PC-9 (cell line): ENCODE measurements at regions not wholly inside any gene's neighbourhood (a gene's known extent, or its start where the extent isn't known, plus 50 kb on each side); places are given as distances from the start of the nearest gene placed in this dataset.

ENCODE experiments used
- BruUV-seq: library from RNA; stranded (reverse); fragments of 400-500 nt; replicated peaks from 2 replicates; lab custom pipeline; 2021; lab: Mats Ljungman, UMichigan
- CTCF ChIA-PET: fragments of 300-600 bp; sonication (Branson Sonifier 250); formaldehyde crosslinking; loops from one replicate; lab custom pipeline; 2022; ENCODE audit warnings: antibody characterized with exemption; lab: Charles Lee
- POLR2A ChIA-PET: fragments of 300-600 bp; sonication (Branson Sonifier 250); formaldehyde crosslinking; loops from one replicate; lab custom pipeline; 2022; ENCODE audit warnings: antibody characterized with exemption; ENCODE audit not compliant: unreplicated experiment; lab: Charles Lee
- DNase-seq, 2 experiments: peaks; one replicate each; pipeline versions ENCODE4 v3.0.0 to v3.0.0-alpha.2; 2015 to 2022; ENCODE audit warnings: mixed read lengths in 1 of 2
- H2AFZ ChIP-seq: fragments of 200-600 bp; sonication (generic); 2 replicates; pipeline ENCODE4 v1.8.1; 2017; ENCODE audit warnings: antibody characterized with exemption
- H3F3A ChIP-seq: fragments of 200-600 bp; sonication (generic); 2 replicates; pipeline ENCODE4 v1.8.1; 2017; ENCODE audit warnings: antibody characterized with exemption, mild to moderate bottlenecking, low read depth; ENCODE audit not compliant: insufficient read depth
- H3K27ac ChIP-seq: fragments of 200-600 bp; sonication (generic); 2 replicates; pipeline ENCODE4 v1.6.1; 2016; ENCODE audit warnings: mixed run types
- H3K27me3 ChIP-seq: fragments of 200-600 bp; sonication (generic); 2 replicates; pipeline ENCODE4 v1.6.1; 2016; ENCODE audit warnings: low read depth, mixed run types; ENCODE audit not compliant: insufficient read depth
- H3K36me3 ChIP-seq: fragments of 200-600 bp; sonication (generic); 2 replicates; pipeline ENCODE4 v1.6.1; 2016; ENCODE audit warnings: low read depth, mixed run types
- H3K4me1 ChIP-seq: fragments of 200-600 bp; sonication (generic); replicated peaks from 2 replicates; pipeline ENCODE4 v1.6.1; 2016; ENCODE audit warnings: mixed run types; ENCODE audit not compliant: insufficient read depth
- H3K4me2 ChIP-seq: fragments of 200-600 bp; sonication (generic); 2 replicates; pipeline ENCODE4 v1.6.1; 2017; ENCODE audit warnings: mixed run types
- H3K4me3 ChIP-seq: fragments of 200-600 bp; sonication (generic); 2 replicates; pipeline ENCODE4 v1.6.1; 2016; ENCODE audit warnings: mixed run types
- H3K79me2 ChIP-seq: fragments of 200-600 bp; sonication (generic); 2 replicates; pipeline ENCODE4 v1.6.1; 2017; ENCODE audit warnings: low read depth, mixed run types
- H3K9me2 ChIP-seq: fragments of 200-600 bp; sonication (generic); 2 replicates; pipeline ENCODE4 v1.8.1; 2017; ENCODE audit warnings: mild to moderate bottlenecking; ENCODE audit not compliant: insufficient read depth
- H3K9me3 ChIP-seq: fragments of 200-600 bp; sonication (generic); 2 replicates; pipeline ENCODE4 v1.8.1; 2016; ENCODE audit warnings: low read depth; ENCODE audit not compliant: insufficient read depth
- H4K20me1 ChIP-seq: fragments of 200-600 bp; sonication (generic); 2 replicates; pipeline ENCODE4 v1.8.1; 2017; ENCODE audit not compliant: insufficient read depth
- CTCF ChIP-seq: fragments of 200-600 bp; sonication (generic); conservative IDR thresholded peaks from 2 replicates; pipeline ENCODE4 v1.6.1; 2017; ENCODE audit warnings: mixed run types, antibody characterized with exemption, mild to moderate bottlenecking, moderate library complexity
- EZH2 ChIP-seq: fragments of 200-600 bp; sonication (generic); IDR thresholded peaks from 2 replicates; pipeline ENCODE4 v1.8.0; 2017; ENCODE audit warnings: antibody characterized with exemption, low read depth
- intact Hi-C: fragments of 100-400 bp; cut with micrococcal nuclease; formaldehyde crosslinking; loops from one replicate; pipeline ENCODE4 v1.10.0; 2022; ENCODE audit not compliant: unreplicated experiment

- no peak overlapping the region for H3K4me3 ChIP-seq
- H3K9me2 ChIP-seq = no peaks in the 10 kb centered on the region
- H3K27ac ChIP-seq = no peak overlapping the region
- peaks cover 6% of the 10 kb centered on the region for H3K4me1 ChIP-seq
- no peaks in the 10 kb centered on the region for H3K79me2 ChIP-seq
- H3K4me2 ChIP-seq = no peak overlapping the region
- no peak for TF ChIP-seq CTCF
- TF ChIP-seq EZH2 = no peak
- BruUV-seq = no TSS peak
- H3F3A ChIP-seq = no peaks in the 10 kb centered on the region
- intact Hi-C loops = no loop called here
- CTCF ChIA-PET = no interaction called here
- no peak overlapping the region for H2AFZ ChIP-seq
- POLR2A ChIA-PET = no interaction called here
- H3K27me3 ChIP-seq = no peaks in the 10 kb centered on the region
- no peaks in the 10 kb centered on the region; the same call in 1 of the 2 replicates for H3K9me3 ChIP-seq
- H3K36me3 ChIP-seq = no peaks in the 10 kb centered on the region
- H4K20me1 ChIP-seq = no peaks in the 10 kb centered on the region
- peak; percentile 36 to 63 for DNase-seq
Observed at GRCh38 chr3:191882289-191882688, 421.3 kb downstream of the PYDC2 start.

GRCh38 chr3:191884132-191884531 is 423.2 kb downstream of the PYDC2 start:
- TF ChIP-seq CTCF (no peak), EZH2 (no peak)
- no peaks in the 10 kb centered on the region; the same call in 1 of the 2 replicates for H3K9me3 ChIP-seq
- ChIA-PET POLR2A (no interaction called here), CTCF (no interaction called here)
- H3K79me2 ChIP-seq = no peaks in the 10 kb centered on the region
- H3F3A ChIP-seq = no peaks in the 10 kb centered on the region
- intact Hi-C loops = no loop called here
- BruUV-seq = no TSS peak
- no peak overlapping the region for H3K27ac ChIP-seq
- no peak overlapping the region for H3K4me2 ChIP-seq
- H3K9me2 ChIP-seq = no peaks in the 10 kb centered on the region
- H2AFZ ChIP-seq = no peak overlapping the region
- no peaks in the 10 kb centered on the region for H3K36me3 ChIP-seq
- no peak overlapping the region for H3K4me3 ChIP-seq
- peaks cover 6% of the 10 kb centered on the region for H3K4me1 ChIP-seq
- no peaks in the 10 kb centered on the region for H4K20me1 ChIP-seq
- no peaks in the 10 kb centered on the region for H3K27me3 ChIP-seq
- DNase-seq = no peak

GRCh38 chr3:191889106-191889505 is 428.1 kb downstream of the PYDC2 start:
- Histone ChIP-seq H3K27me3 (no peaks in the 10 kb centered on the region), H3K9me2 (0 out of 2 replicates have a peak, but pooled peaks cover 6% of the 10 kb centered on the region), H3K4me3 (no peak overlapping the region), H3K4me1 (peaks cover 8% of the 10 kb centered on the region; the same call in 1 of the 2 replicates), H3K9me3 (no peaks in the 10 kb centered on the region), H4K20me1 (no peaks in the 10 kb centered on the region), H3F3A (no peaks in the 10 kb centered on the region), H2AFZ (no peak overlapping the region), H3K79me2 (no peaks in the 10 kb centered on the region), H3K36me3 (no peaks in the 10 kb centered on the region), H3K27ac (no peak overlapping the region), H3K4me2 (no peak overlapping the region)
- CTCF ChIA-PET = no interaction called here
- no peak for TF ChIP-seq CTCF
- no peak for TF ChIP-seq EZH2
- intact Hi-C loops = no loop called here
- POLR2A ChIA-PET = no interaction called here
- DNase-seq = no peak
- no TSS peak for BruUV-seq
